HFFc6 (cell line): ENCODE measurements at regions not wholly inside any gene's neighbourhood (a gene's known extent, or its start where the extent isn't known, plus 50 kb on each side); places are given as distances from the start of the nearest gene placed in this dataset.

Source experiments
- DNase-seq: peaks from one replicate; pipeline ENCODE4 v3.0.0-alpha.2; 2018
- H3K27ac Mint-ChIP-seq: 2 replicates; pipeline ENCODE4 v1.8.0; 2020; ENCODE audit warnings: mild to moderate bottlenecking, mixed read lengths
- H3K27me3 Mint-ChIP-seq: 2 replicates; pipeline ENCODE4 v1.8.0; 2021; ENCODE audit warnings: mild to moderate bottlenecking, moderate library complexity, mixed read lengths; ENCODE audit not compliant: insufficient read depth
- H3K36me3 Mint-ChIP-seq: 2 replicates; pipeline ENCODE4 v1.8.0; 2021; ENCODE audit warnings: low read depth, mixed read lengths
- H3K4me1 Mint-ChIP-seq: 2 replicates; pipeline ENCODE4 v1.8.0; 2020; ENCODE audit warnings: low read depth, mixed read lengths
- H3K4me3 Mint-ChIP-seq: 2 replicates; pipeline ENCODE4 v1.8.0; 2020; ENCODE audit warnings: mild to moderate bottlenecking, moderate library complexity, mixed read lengths
- H3K9me3 Mint-ChIP-seq: 2 replicates; pipeline ENCODE4 v1.8.0; 2020; ENCODE audit warnings: mild to moderate bottlenecking, mixed read lengths
- TF ChIP-seq, protein P1 (sequence below): fragments of 200-600 bp; sonication (generic); IDR thresholded peaks from 2 replicates; pipeline ENCODE4 v1.5.0; 2021; ENCODE audit warnings: antibody characterized with exemption, mild to moderate bottlenecking

- Mint-ChIP-seq H3K36me3 (no peaks in the 10 kb centered on the region), H3K9me3 (peaks cover 26% of the 10 kb centered on the region), H3K4me3 (no peak overlapping the region), H3K27me3 (no peaks in the 10 kb centered on the region), H3K4me1 (no peaks in the 10 kb centered on the region), H3K27ac (no peak overlapping the region)
- TF ChIP-seq, protein P1, sequence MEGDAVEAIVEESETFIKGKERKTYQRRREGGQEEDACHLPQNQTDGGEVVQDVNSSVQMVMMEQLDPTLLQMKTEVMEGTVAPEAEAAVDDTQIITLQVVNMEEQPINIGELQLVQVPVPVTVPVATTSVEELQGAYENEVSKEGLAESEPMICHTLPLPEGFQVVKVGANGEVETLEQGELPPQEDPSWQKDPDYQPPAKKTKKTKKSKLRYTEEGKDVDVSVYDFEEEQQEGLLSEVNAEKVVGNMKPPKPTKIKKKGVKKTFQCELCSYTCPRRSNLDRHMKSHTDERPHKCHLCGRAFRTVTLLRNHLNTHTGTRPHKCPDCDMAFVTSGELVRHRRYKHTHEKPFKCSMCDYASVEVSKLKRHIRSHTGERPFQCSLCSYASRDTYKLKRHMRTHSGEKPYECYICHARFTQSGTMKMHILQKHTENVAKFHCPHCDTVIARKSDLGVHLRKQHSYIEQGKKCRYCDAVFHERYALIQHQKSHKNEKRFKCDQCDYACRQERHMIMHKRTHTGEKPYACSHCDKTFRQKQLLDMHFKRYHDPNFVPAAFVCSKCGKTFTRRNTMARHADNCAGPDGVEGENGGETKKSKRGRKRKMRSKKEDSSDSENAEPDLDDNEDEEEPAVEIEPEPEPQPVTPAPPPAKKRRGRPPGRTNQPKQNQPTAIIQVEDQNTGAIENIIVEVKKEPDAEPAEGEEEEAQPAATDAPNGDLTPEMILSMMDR = no peak
- DNase-seq = no peak
Observed at GRCh38 chr6:90977513-90977912, 390.6 kb upstream of the MAP3K7 start.

DNA sequence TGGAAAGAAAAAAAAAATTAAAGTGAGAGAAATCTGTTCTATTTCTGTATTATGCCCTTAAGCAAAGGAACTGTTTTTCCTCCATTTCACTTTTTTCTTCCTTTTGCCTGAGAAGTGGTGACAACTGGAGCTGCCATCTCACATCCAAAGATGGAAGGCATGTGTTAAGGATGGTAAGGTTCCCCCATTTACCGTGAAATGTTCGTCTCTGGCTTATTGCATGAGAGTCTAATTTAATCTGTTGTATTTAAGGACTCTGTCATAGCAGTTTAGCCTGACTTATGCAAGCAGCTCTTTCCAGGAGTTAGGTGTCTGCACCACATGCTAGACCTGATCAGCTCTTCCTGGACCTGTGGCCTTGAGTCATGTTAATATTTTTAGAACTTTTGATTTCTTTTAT is 389.5 kb upstream of the MAP3K7 start:
- no peak for DNase-seq
- TF ChIP-seq, protein P1 = no peak
- Mint-ChIP-seq H3K4me1 (no peaks in the 10 kb centered on the region), H3K36me3 (no peaks in the 10 kb centered on the region), H3K4me3 (no peak overlapping the region), H3K9me3 (peaks cover 16% of the 10 kb centered on the region), H3K27me3 (no peaks in the 10 kb centered on the region), H3K27ac (no peak overlapping the region)

- Mint-ChIP-seq H3K9me3 (peaks cover 15% of the 10 kb centered on the region), H3K27me3 (no peaks in the 10 kb centered on the region), H3K27ac (no peak overlapping the region), H3K4me3 (no peak overlapping the region), H3K36me3 (no peaks in the 10 kb centered on the region), H3K4me1 (no peaks in the 10 kb centered on the region)
- DNase-seq = no peak
- TF ChIP-seq, protein P1 = no peak
Observed at GRCh38 chr6:90975741-90976140, 388.9 kb upstream of the MAP3K7 start.

- TF ChIP-seq, protein P1 = no peak
- DNase-seq = no peak
- Mint-ChIP-seq H3K27me3 (no peaks in the 10 kb centered on the region), H3K36me3 (no peaks in the 10 kb centered on the region), H3K27ac (no peak overlapping the region), H3K9me3 (peaks cover 25% of the 10 kb centered on the region), H3K4me1 (no peaks in the 10 kb centered on the region), H3K4me3 (no peak overlapping the region)
Observed at GRCh38 chr6:90973188-90973587, 386.3 kb upstream of the MAP3K7 start.

DNA sequence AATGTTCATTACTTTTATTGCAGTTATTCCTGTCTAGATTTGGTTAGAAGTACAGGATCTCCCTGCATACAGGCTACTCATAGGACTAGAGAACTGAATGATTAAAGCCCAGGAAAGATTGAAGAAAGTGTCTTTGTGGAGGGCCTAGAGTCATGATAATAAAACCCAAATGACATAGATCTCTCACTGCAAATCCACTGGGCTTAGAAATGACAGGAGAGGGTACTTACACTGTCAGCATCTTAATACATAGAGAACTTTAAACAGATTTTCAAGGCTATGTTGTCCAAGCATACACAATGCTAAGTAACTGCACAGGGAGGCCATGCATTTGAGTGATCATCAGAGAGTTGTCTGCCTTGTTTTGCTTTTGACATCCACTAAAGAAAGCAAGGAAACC is 383.8 kb upstream of the MAP3K7 start:
- no peak overlapping the region for H3K4me3 Mint-ChIP-seq
- H3K9me3 Mint-ChIP-seq = peaks cover 28% of the 10 kb centered on the region
- no peak for DNase-seq
- H3K4me1 Mint-ChIP-seq = no peaks in the 10 kb centered on the region
- TF ChIP-seq, protein P1 = no peak
- H3K27me3 Mint-ChIP-seq = no peaks in the 10 kb centered on the region
- H3K27ac Mint-ChIP-seq = no peak overlapping the region
- no peaks in the 10 kb centered on the region for H3K36me3 Mint-ChIP-seq

- Mint-ChIP-seq H3K4me1 (no peaks in the 10 kb centered on the region), H3K9me3 (peaks cover 22% of the 10 kb centered on the region), H3K36me3 (no peaks in the 10 kb centered on the region), H3K27me3 (no peaks in the 10 kb centered on the region), H3K27ac (no peak overlapping the region), H3K4me3 (no peak overlapping the region)
- DNase-seq = no peak
- TF ChIP-seq, protein P1 = no peak
Observed at GRCh38 chr6:90967471-90967870, 380.6 kb upstream of the MAP3K7 start.
